WERI-Rb-1 (cell line): ENCODE measurements at regions not wholly inside any gene's neighbourhood (a gene's known extent, or its start where the extent isn't known, plus 50 kb on each side); places are given as distances from the start of the nearest gene placed in this dataset.
A peak's percentile ranks its signal among the peaks of the same experiment; 100 is the strongest.

Experiments
- DNase-seq: peaks from one replicate; pipeline ENCODE4 v3.0.0-alpha.2; 2020
- H3K27ac ChIP-seq: fragments of 250-450 bp; sonication (Bioruptor Pico); 2 replicates; pipeline ENCODE4 v1.5.1; 2020; ENCODE audit warnings: mild to moderate bottlenecking, moderate library complexity
- H3K27me3 ChIP-seq: fragments of 250-450 bp; sonication (Bioruptor Pico); 2 replicates; pipeline ENCODE4 v1.5.1; 2021; ENCODE audit warnings: mild to moderate bottlenecking, low read depth, moderate library complexity; ENCODE audit not compliant: insufficient read depth, severe bottlenecking
- H3K36me3 ChIP-seq: fragments of 250-450 bp; sonication (Bioruptor Pico); 2 replicates; pipeline ENCODE4 v1.5.1; 2020; ENCODE audit warnings: mild to moderate bottlenecking, moderate library complexity
- H3K4me3 ChIP-seq: 2 replicates; pipeline ENCODE4 v1.5.1; 2011; ENCODE audit warnings: low read depth, mild to moderate bottlenecking, control low read depth, low read length
- H3K9me3 ChIP-seq: fragments of 250-450 bp; sonication (Bioruptor Pico); 2 replicates; pipeline ENCODE4 v1.5.1; 2021; ENCODE audit warnings: mild to moderate bottlenecking, moderate library complexity; ENCODE audit not compliant: severe bottlenecking
- CTCF ChIP-seq: IDR thresholded peaks from 2 replicates; pipeline ENCODE4 v1.5.1; 2011; ENCODE audit warnings: low read depth, mild to moderate bottlenecking, control low read depth, inconsistent platforms, low read length

GRCh38 chr22:44608597-44609399 lies 93.2 kb upstream of the PRR5 start:
- Histone ChIP-seq H3K36me3 (no peaks in the 10 kb centered on the region), H3K4me3 (no peak overlapping the region), H3K27me3 (no peaks in the 10 kb centered on the region), H3K9me3 (peaks cover 21% of the 10 kb centered on the region), H3K27ac (no peak overlapping the region)
- no peak for TF ChIP-seq CTCF
- no peak for DNase-seq

GRCh38 chr22:44606126-44606525 lies 95.9 kb upstream of the PRR5 start:
- Histone ChIP-seq H3K27ac (no peak overlapping the region), H3K36me3 (no peaks in the 10 kb centered on the region), H3K4me3 (no peak overlapping the region), H3K9me3 (peaks cover 3% of the 10 kb centered on the region), H3K27me3 (no peaks in the 10 kb centered on the region)
- no peak for TF ChIP-seq CTCF
- DNase-seq: no peak

- no peak for DNase-seq
- Histone ChIP-seq H3K36me3 (no peaks in the 10 kb centered on the region), H3K27ac (peak overlapping the region; percentile 35; the same call in 1 of the 2 replicates), H3K9me3 (no peaks in the 10 kb centered on the region), H3K4me3 (no peak overlapping the region), H3K27me3 (no peaks in the 10 kb centered on the region)
- TF ChIP-seq CTCF: no peak
Observed at GRCh38 chr22:44605486-44605885, 96.5 kb upstream of the PRR5 start.

- Histone ChIP-seq H3K9me3 (no peaks in the 10 kb centered on the region), H3K36me3 (no peaks in the 10 kb centered on the region), H3K27ac (peak overlapping the region; percentile 35), H3K4me3 (no peak overlapping the region), H3K27me3 (no peaks in the 10 kb centered on the region)
- DNase-seq: no peak
- TF ChIP-seq CTCF: no peak
Observed at GRCh38 chr22:44604991-44605390, 97.0 kb upstream of the PRR5 start.

GRCh38 chr22:44604455-44604854 lies 97.5 kb upstream of the PRR5 start:
- no peak for TF ChIP-seq CTCF
- no peaks in the 10 kb centered on the region for H3K27me3 ChIP-seq
- no peaks in the 10 kb centered on the region for H3K9me3 ChIP-seq
- no peak overlapping the region for H3K4me3 ChIP-seq
- DNase-seq: no peak
- no peak overlapping the region for H3K27ac ChIP-seq
- no peaks in the 10 kb centered on the region for H3K36me3 ChIP-seq

GRCh38 chr22:44603767-44604166 lies 98.2 kb upstream of the PRR5 start:
- Histone ChIP-seq H3K4me3 (no peak overlapping the region), H3K36me3 (no peaks in the 10 kb centered on the region), H3K9me3 (no peaks in the 10 kb centered on the region), H3K27ac (no peak overlapping the region), H3K27me3 (no peaks in the 10 kb centered on the region)
- TF ChIP-seq CTCF: no peak
- DNase-seq: no peak
